HUES64 (cell line): ENCODE measurements at regions not wholly inside any gene's neighbourhood (a gene's known extent, or its start where the extent isn't known, plus 50 kb on each side); places are given as distances from the start of the nearest gene placed in this dataset.

Source experiments
- H3K27ac ChIP-seq: 2 replicates; pipeline ENCODE4 v1.7.0; 2013; ENCODE audit warnings: low read depth, low read length, inconsistent platforms
- H3K27me3 ChIP-seq: 2 replicates; pipeline ENCODE4 v1.6.1; 2013; ENCODE audit warnings: mild to moderate bottlenecking, low read length; ENCODE audit not compliant: insufficient read depth
- H3K36me3 ChIP-seq: 2 replicates; pipeline ENCODE4 v1.6.1; 2013; ENCODE audit warnings: mild to moderate bottlenecking, low read length; ENCODE audit not compliant: insufficient read depth
- H3K4me1 ChIP-seq: 2 replicates; pipeline ENCODE4 v1.6.1; 2013; ENCODE audit warnings: mild to moderate bottlenecking, low read length, moderate library complexity; ENCODE audit not compliant: insufficient read depth
- H3K4me3 ChIP-seq: 2 replicates; pipeline ENCODE4 v1.5.1; 2013; ENCODE audit warnings: mild to moderate bottlenecking, low read length, moderate library complexity
- H3K9ac ChIP-seq: 2 replicates; pipeline ENCODE4 v1.6.1; 2013; ENCODE audit warnings: mild to moderate bottlenecking, low read depth, low read length
- H3K9me3 ChIP-seq: 2 replicates; pipeline ENCODE4 v1.6.1; 2013; ENCODE audit warnings: low read depth, low read length; ENCODE audit not compliant: insufficient read depth
- WGBS: fragments of 150-250, 120-280 bp; methylation state at CpG from one replicate; pipeline ENCODE4 v1.1.7; 2013; ENCODE audit warnings: missing lambda C conversion rate; 5-methylcytosine and 5-hydroxymethylcytosine counted together

- peaks cover 9% of the 10 kb centered on the region; the same call in 1 of the 2 replicates for H3K9me3 ChIP-seq
- H3K9ac ChIP-seq = no peak overlapping the region
- H3K4me3 ChIP-seq = no peak overlapping the region
- H3K36me3 ChIP-seq = no peaks in the 10 kb centered on the region
- H3K27ac ChIP-seq = no peak overlapping the region
- no peaks in the 10 kb centered on the region for H3K27me3 ChIP-seq
- 94% methylated on average over 3 of the region's 3 CpGs for WGBS
- peaks cover 3% of the 10 kb centered on the region; the same call in 1 of the 2 replicates for H3K4me1 ChIP-seq
Measured at GRCh38 chr13:83423861-83424260, 458.4 kb downstream of the SLITRK1 start.

GRCh38 chr13:83423381-83423780 is 458.9 kb downstream of the SLITRK1 start:
- WGBS = no CpG with 5 or more reads among the region's 2 CpGs

GRCh38 chr13:83414393-83414792 is 467.9 kb downstream of the SLITRK1 start:
- Histone ChIP-seq H3K9ac (no peak overlapping the region), H3K4me1 (no peaks in the 10 kb centered on the region), H3K4me3 (no peak overlapping the region), H3K9me3 (no peaks in the 10 kb centered on the region), H3K27ac (no peak overlapping the region), H3K27me3 (no peaks in the 10 kb centered on the region), H3K36me3 (no peaks in the 10 kb centered on the region)
- WGBS = 94% methylated on average over 3 of the region's 4 CpGs

More at GRCh38 chr13:83423381-83423780, 458.9 kb downstream of the SLITRK1 start:
- Histone ChIP-seq H3K36me3 (no peaks in the 10 kb centered on the region), H3K4me3 (no peak overlapping the region), H3K9ac (no peak overlapping the region), H3K9me3 (peaks cover 9% of the 10 kb centered on the region; the same call in 1 of the 2 replicates), H3K27ac (no peak overlapping the region), H3K4me1 (peaks cover 3% of the 10 kb centered on the region; the same call in 1 of the 2 replicates), H3K27me3 (no peaks in the 10 kb centered on the region)

GRCh38 chr13:83386609-83387008 is 495.7 kb downstream of the SLITRK1 start:
- WGBS = 100% methylated on average over 1 of the region's 1 CpG
- H3K4me1 ChIP-seq = no peaks in the 10 kb centered on the region
- H3K9ac ChIP-seq = no peak overlapping the region
- H3K36me3 ChIP-seq = no peaks in the 10 kb centered on the region
- no peak overlapping the region for H3K4me3 ChIP-seq
- no peak overlapping the region for H3K27ac ChIP-seq
- H3K9me3 ChIP-seq = no peaks in the 10 kb centered on the region
- no peaks in the 10 kb centered on the region for H3K27me3 ChIP-seq

GRCh38 chr13:83378908-83379307 is 503.4 kb downstream of the SLITRK1 start:
- Histone ChIP-seq H3K9me3 (no peaks in the 10 kb centered on the region), H3K4me3 (no peak overlapping the region), H3K9ac (no peak overlapping the region), H3K4me1 (no peaks in the 10 kb centered on the region), H3K27ac (no peak overlapping the region), H3K36me3 (no peaks in the 10 kb centered on the region), H3K27me3 (no peaks in the 10 kb centered on the region)
- WGBS = no CpG with 5 or more reads among the region's 1 CpG

- H3K27ac ChIP-seq = no peak overlapping the region
- H3K4me3 ChIP-seq = no peak overlapping the region
- H3K36me3 ChIP-seq = no peaks in the 10 kb centered on the region
- H3K9me3 ChIP-seq = no peaks in the 10 kb centered on the region
- H3K27me3 ChIP-seq = no peaks in the 10 kb centered on the region
- no peaks in the 10 kb centered on the region for H3K4me1 ChIP-seq
- H3K9ac ChIP-seq = no peak overlapping the region
- 100% methylated on average over 1 of the region's 1 CpG for WGBS
Measured at GRCh38 chr13:83377491-83377890, 504.8 kb downstream of the SLITRK1 start.

GRCh38 chr13:83372786-83373185 is 509.5 kb downstream of the SLITRK1 start:
- H3K4me1 ChIP-seq = no peaks in the 10 kb centered on the region
- H3K36me3 ChIP-seq = no peaks in the 10 kb centered on the region
- no peak overlapping the region for H3K27ac ChIP-seq
- no peaks in the 10 kb centered on the region for H3K9me3 ChIP-seq
- no peak overlapping the region for H3K9ac ChIP-seq
- H3K27me3 ChIP-seq = no peaks in the 10 kb centered on the region
- no peak overlapping the region for H3K4me3 ChIP-seq
- 67% methylated on average over 2 of the region's 2 CpGs for WGBS

- Histone ChIP-seq H3K4me1 (no peaks in the 10 kb centered on the region), H3K27ac (no peak overlapping the region), H3K27me3 (no peaks in the 10 kb centered on the region), H3K4me3 (no peak overlapping the region), H3K36me3 (no peaks in the 10 kb centered on the region), H3K9ac (no peak overlapping the region), H3K9me3 (no peaks in the 10 kb centered on the region)
Measured at GRCh38 chr13:83365723-83366122, 516.6 kb downstream of the SLITRK1 start.

- no peak overlapping the region for H3K4me3 ChIP-seq
- H3K36me3 ChIP-seq = no peaks in the 10 kb centered on the region
- H3K4me1 ChIP-seq = no peaks in the 10 kb centered on the region
- WGBS = no CpG with 5 or more reads among the region's 1 CpG
- no peak overlapping the region for H3K9ac ChIP-seq
- no peaks in the 10 kb centered on the region for H3K9me3 ChIP-seq
- no peaks in the 10 kb centered on the region for H3K27me3 ChIP-seq
- no peak overlapping the region for H3K27ac ChIP-seq
Measured at GRCh38 chr13:83355041-83355440, 527.2 kb downstream of the SLITRK1 start.

- H3K27ac ChIP-seq = no peak overlapping the region
- H3K36me3 ChIP-seq = no peaks in the 10 kb centered on the region
- WGBS = 100% methylated on average over 1 of the region's 1 CpG
- no peak overlapping the region for H3K4me3 ChIP-seq
- H3K9ac ChIP-seq = no peak overlapping the region
- H3K27me3 ChIP-seq = no peaks in the 10 kb centered on the region
- no peaks in the 10 kb centered on the region for H3K4me1 ChIP-seq
- H3K9me3 ChIP-seq = no peaks in the 10 kb centered on the region
Measured at GRCh38 chr13:83352391-83352790, 529.9 kb downstream of the SLITRK1 start.

GRCh38 chr13:83350569-83350968 is 531.7 kb downstream of the SLITRK1 start:
- Histone ChIP-seq H3K4me3 (no peak overlapping the region), H3K36me3 (no peaks in the 10 kb centered on the region), H3K4me1 (no peaks in the 10 kb centered on the region), H3K9ac (no peak overlapping the region), H3K27ac (no peak overlapping the region), H3K9me3 (no peaks in the 10 kb centered on the region), H3K27me3 (no peaks in the 10 kb centered on the region)
- WGBS = 93% methylated on average over 2 of the region's 2 CpGs

- H3K36me3 ChIP-seq = no peaks in the 10 kb centered on the region
- no peaks in the 10 kb centered on the region for H3K27me3 ChIP-seq
- H3K9ac ChIP-seq = no peak overlapping the region
- H3K9me3 ChIP-seq = no peaks in the 10 kb centered on the region
- H3K4me3 ChIP-seq = no peak overlapping the region
- no peak overlapping the region for H3K27ac ChIP-seq
- H3K4me1 ChIP-seq = no peaks in the 10 kb centered on the region
- whole genome bisulfite sequencing = 96% methylated on average over 2 of the region's 2 CpGs
Measured at GRCh38 chr13:83344518-83344917, 537.8 kb downstream of the SLITRK1 start.
